Testis (tissue), 2 donors: ENCODE measurements at regions not wholly inside any gene's neighbourhood (a gene's known extent, or its start where the extent isn't known, plus 50 kb on each side); places are given as distances from the start of the nearest gene placed in this dataset.

ENCODE experiments used
- DNase-seq: peaks from one replicate; pipeline ENCODE4 v3.0.0-alpha.2; 2019
- H3K27ac ChIP-seq, 2 donors: fragments of 200-600 bp; sonication (generic); one replicate each; pipeline ENCODE4 v1.5.1; 2019
- H3K27me3 ChIP-seq: fragments of 200-600 bp; sonication (generic); one replicate; pipeline ENCODE4 v1.5.1; 2019
- H3K36me3 ChIP-seq: fragments of 200-600 bp; sonication (generic); one replicate; pipeline ENCODE4 v1.5.1; 2017; ENCODE audit warnings: low read depth; ENCODE audit errors: missing control alignments
- H3K4me1 ChIP-seq: fragments of 200-600 bp; sonication (generic); one replicate; pipeline ENCODE4 v1.5.1; 2019
- H3K4me3 ChIP-seq, 2 donors: fragments of 200-600 bp; sonication (generic); one replicate each; pipeline ENCODE4 v1.5.1; 2017 to 2019
- H3K9me3 ChIP-seq: fragments of 200-600 bp; sonication (generic); one replicate; pipeline ENCODE4 v1.5.1; 2017
- CTCF ChIP-seq, 3 experiments: fragments of 450-650 bp in 2 of 3; fragments of 200-600 bp in 1 of 3; sonication (generic) in 1 of 3; IDR thresholded peaks; one replicate each; pipeline ENCODE4 v1.5.1; 2016 to 2019; ENCODE audit warnings: antibody characterized with exemption in 3 of 3, mild to moderate bottlenecking in 2 of 3, moderate library complexity in 1 of 3
- POLR2A ChIP-seq: fragments of 450-650 bp; IDR thresholded peaks from one replicate; pipeline ENCODE4 v1.6.1; 2017; ENCODE audit warnings: antibody characterized with exemption, mild to moderate bottlenecking, moderate library complexity
- WGBS, 2 donors: methylation state at CpG; one replicate each; pipeline ENCODE4 v1.1.5; 2018; 5-methylcytosine and 5-hydroxymethylcytosine counted together
- intact Hi-C: fragments of 100-400 bp; cut with DNase I; formaldehyde crosslinking; loops from one replicate; pipeline ENCODE4 v1.15.1; 2023; ENCODE audit warnings: low total_unique reads

- no peak for DNase-seq
Measured at GRCh38 chr17:51507444-51507843, 247.1 kb downstream of the UTP18 start.

DNA sequence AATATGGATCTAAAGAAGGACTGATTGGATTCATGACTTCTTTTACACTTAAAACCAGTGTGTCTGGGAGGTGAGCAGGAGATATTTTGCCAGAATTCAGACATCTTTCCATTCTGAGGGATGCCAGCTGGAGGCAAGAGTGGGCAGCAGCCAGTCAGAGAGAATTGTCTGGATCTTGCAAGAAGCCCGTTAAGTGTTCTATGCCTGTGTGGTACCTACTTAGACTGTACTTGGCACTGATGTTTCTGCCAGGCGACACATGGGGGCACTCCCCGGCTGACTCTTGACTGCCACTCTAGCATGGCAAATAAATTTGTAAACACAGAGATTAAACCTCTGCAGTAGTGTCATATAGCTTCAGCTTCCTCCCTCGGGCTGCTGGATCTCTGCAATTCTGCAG, 247.7 kb downstream of the UTP18 start:
- H3K27me3 ChIP-seq = no peaks in the 10 kb centered on the region
- DNase-seq = no peak
- peaks cover 6% of the 10 kb centered on the region for H3K4me1 ChIP-seq
- no peaks in the 10 kb centered on the region for H3K9me3 ChIP-seq
- H3K4me3 ChIP-seq = no peak overlapping the region
- WGBS, 2 donors = 69 to 70% methylated on average over 4 of the region's 4 CpGs
- TF ChIP-seq CTCF (IDR thresholded peaks at IDR 0.05) = no peak
- TF ChIP-seq POLR2A = no peak
- intact Hi-C loops = no loop called here
- H3K27ac ChIP-seq = no peak overlapping the region
- H3K36me3 ChIP-seq = no peaks in the 10 kb centered on the region

More at GRCh38 chr17:51507444-51507843, 247.1 kb downstream of the UTP18 start:
- Histone ChIP-seq H3K27me3 (no peaks in the 10 kb centered on the region), H3K36me3 (no peaks in the 10 kb centered on the region), H3K4me1 (peaks cover 5% of the 10 kb centered on the region), H3K4me3 (no peak overlapping the region), H3K27ac (no peak overlapping the region), H3K9me3 (no peaks in the 10 kb centered on the region)
- intact Hi-C loops = no loop called here
- 62 to 68% methylated on average over 2 of the region's 2 CpGs for WGBS, 2 donors
- TF ChIP-seq POLR2A (no peak), CTCF (IDR thresholded peaks at IDR 0.05) (no peak)

DNA sequence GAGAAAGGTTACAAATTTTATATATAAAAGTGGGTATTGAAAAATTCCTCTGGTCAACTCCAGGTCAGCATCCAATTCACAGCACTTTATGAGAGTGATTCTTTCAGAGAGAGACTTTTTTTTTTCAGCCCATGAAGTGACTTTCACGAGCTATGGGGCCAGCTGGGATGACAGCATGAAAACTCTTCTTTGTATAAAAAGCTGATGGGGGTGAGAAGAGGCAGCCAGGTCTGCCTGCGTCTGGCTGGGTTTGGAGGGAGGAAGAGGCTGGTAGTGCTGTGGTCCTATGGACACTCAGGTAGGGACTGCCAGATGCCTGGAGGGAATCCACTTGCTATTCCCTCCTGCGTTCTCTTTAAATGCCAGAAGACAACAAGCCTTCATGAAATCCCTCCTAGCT, 250.6 kb downstream of the UTP18 start:
- intact Hi-C loops = no loop called here
- DNase-seq = no peak
- Histone ChIP-seq H3K36me3 (no peaks in the 10 kb centered on the region), H3K27ac (no peak overlapping the region), H3K9me3 (no peaks in the 10 kb centered on the region), H3K4me3 (no peak overlapping the region), H3K4me1 (peaks cover 6% of the 10 kb centered on the region), H3K27me3 (no peaks in the 10 kb centered on the region)
- 78 to 87% methylated on average over 3 of the region's 3 CpGs for WGBS, 2 donors
- TF ChIP-seq POLR2A (no peak), CTCF (IDR thresholded peaks at IDR 0.05) (no peak)

GRCh38 chr17:51512220-51512907, 252.0 kb downstream of the UTP18 start:
- WGBS, 2 donors = 69 to 74% methylated on average over 5 of the region's 5 CpGs
- Histone ChIP-seq H3K36me3 (no peaks in the 10 kb centered on the region), H3K4me1 (peaks cover 6% of the 10 kb centered on the region), H3K4me3 (no peak overlapping the region), H3K27ac (no peak overlapping the region), H3K27me3 (no peaks in the 10 kb centered on the region), H3K9me3 (no peaks in the 10 kb centered on the region)
- intact Hi-C loops = no loop called here
- TF ChIP-seq POLR2A = no peak
- no peak for TF ChIP-seq CTCF (IDR thresholded peaks at IDR 0.05)
- DNase-seq = no peak

DNA sequence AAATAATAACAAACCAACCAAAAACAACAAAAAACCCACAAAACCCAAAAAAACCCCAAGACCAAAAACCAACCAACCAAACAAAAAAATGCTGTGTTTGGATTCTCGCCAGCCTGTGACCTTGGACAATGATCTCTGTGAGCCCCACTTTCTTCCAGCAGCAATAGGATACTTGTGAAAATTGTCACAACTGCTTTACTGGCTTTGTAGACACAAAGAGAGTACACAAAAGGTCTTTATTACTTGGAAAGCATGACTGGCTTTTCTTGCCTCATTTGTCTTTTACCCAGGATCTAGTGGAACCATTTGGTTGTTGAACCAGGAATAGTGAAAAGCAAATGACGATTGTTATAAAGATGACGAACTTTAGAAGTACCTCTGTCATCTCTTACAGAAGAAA, 256.6 kb downstream of the UTP18 start:
- 71% methylated on average over 3 of the region's 3 CpGs for WGBS, 2 donors
- no peak for DNase-seq
- no peaks in the 10 kb centered on the region for H3K36me3 ChIP-seq

More for the DNA sequence above, 256.6 kb downstream of the UTP18 start:
- Histone ChIP-seq H3K9me3 (no peaks in the 10 kb centered on the region), H3K4me1 (peaks cover 6% of the 10 kb centered on the region), H3K4me3 (no peak overlapping the region), H3K27ac (no peak overlapping the region), H3K27me3 (no peaks in the 10 kb centered on the region)
- TF ChIP-seq CTCF (IDR thresholded peaks at IDR 0.05) (no peak), POLR2A (no peak)
- intact Hi-C loops = no loop called here
